WTC11 (cell line): ENCODE measurements at regions not wholly inside any gene's neighbourhood (a gene's known extent, or its start where the extent isn't known, plus 50 kb on each side); places are given as distances from the start of the nearest gene placed in this dataset.

Experiments
- ATAC-seq: fragments of 200-7000 bp; cut with Tn5 transposase; 2 replicates; pipeline ENCODE4 v1.10.0; 2021; ENCODE audit warnings: mild to moderate bottlenecking, moderate library complexity
- CTCF ChIA-PET: fragments of 300-600 bp; sonication (Branson Sonifier 250); formaldehyde crosslinking; loops from one replicate; lab custom pipeline; 2021; ENCODE audit warnings: antibody characterized with exemption; lab: Charles Lee
- POLR2A ChIA-PET: fragments of 350-600 bp; sonication (Branson Sonifier 250); formaldehyde crosslinking; loops from one replicate; lab custom pipeline; 2021; ENCODE audit warnings: antibody characterized with exemption; lab: Charles Lee
- DNase-seq: peaks from one replicate; pipeline ENCODE4 v3.0.0; 2021; ENCODE audit warnings: low spot score
- H3K27ac Mint-ChIP-seq: 2 replicates; pipeline ENCODE4 v1.8.0; 2021; ENCODE audit warnings: mixed read lengths
- H3K27me3 Mint-ChIP-seq: 2 replicates; pipeline ENCODE4 v1.8.0; 2021; ENCODE audit warnings: low read depth, mild to moderate bottlenecking, moderate library complexity, mixed read lengths
- H3K36me3 Mint-ChIP-seq: 2 replicates; pipeline ENCODE4 v1.8.0; 2021; ENCODE audit warnings: mixed read lengths
- H3K4me1 Mint-ChIP-seq: 2 replicates; pipeline ENCODE4 v1.8.0; 2022; ENCODE audit warnings: mixed read lengths
- H3K4me3 Mint-ChIP-seq: 2 replicates; pipeline ENCODE4 v1.8.0; 2021; ENCODE audit warnings: mild to moderate bottlenecking, moderate library complexity, mixed read lengths
- H3K9me3 Mint-ChIP-seq: 2 replicates; pipeline ENCODE4 v1.8.0; 2021; ENCODE audit warnings: mixed read lengths
- CBFB ChIP-seq: sonication (generic); formaldehyde crosslinking; IDR thresholded peaks from 2 replicates; pipeline ENCODE4 v1.8.1; 2022; ENCODE audit warnings: mild to moderate bottlenecking, low read depth, missing genetic modification reagents
- CREB1 ChIP-seq: sonication (generic); formaldehyde crosslinking; IDR thresholded peaks from 2 replicates; pipeline ENCODE4 v1.8.0; 2023; ENCODE audit warnings: mild to moderate bottlenecking, missing genetic modification reagents
- FOXP1 ChIP-seq: sonication (generic); formaldehyde crosslinking; IDR thresholded peaks from 2 replicates; pipeline ENCODE4 v1.8.0; 2022; ENCODE audit warnings: missing genetic modification reagents, mild to moderate bottlenecking, moderate library complexity, borderline replicate concordance
- MYBL2 ChIP-seq: sonication (generic); formaldehyde crosslinking; IDR thresholded peaks from 2 replicates; pipeline ENCODE4 v1.8.1; 2023; ENCODE audit warnings: mild to moderate bottlenecking, moderate library complexity, missing genetic modification reagents
- NFE2L1 ChIP-seq: sonication (generic); formaldehyde crosslinking; IDR thresholded peaks from 2 replicates; pipeline ENCODE4 v1.8.1; 2023; ENCODE audit warnings: missing genetic modification reagents
- NFYB ChIP-seq: sonication (generic); formaldehyde crosslinking; conservative IDR thresholded peaks from 2 replicates; pipeline ENCODE4 v1.8.0; 2022; ENCODE audit warnings: low read depth, missing genetic modification reagents
- NR1H2 ChIP-seq: sonication (generic); formaldehyde crosslinking; IDR thresholded peaks from 2 replicates; pipeline ENCODE4 v1.9.0; 2021; ENCODE audit warnings: mild to moderate bottlenecking, moderate library complexity, missing genetic modification reagents
- NR2C2 ChIP-seq: sonication (generic); formaldehyde crosslinking; IDR thresholded peaks from 2 replicates; pipeline ENCODE4 v1.8.0; 2022; ENCODE audit warnings: mild to moderate bottlenecking, missing genetic modification reagents
- OVOL2 ChIP-seq: fragments of 250-450 bp; sonication (Bioruptor Pico); IDR thresholded peaks from 2 replicates; pipeline ENCODE4 v1.9.0; 2021; ENCODE audit warnings: mild to moderate bottlenecking, borderline replicate concordance
- SMAD3 ChIP-seq: sonication (generic); formaldehyde crosslinking; IDR thresholded peaks from 2 replicates; pipeline ENCODE4 v1.8.0; 2022; ENCODE audit warnings: missing genetic modification reagents, mild to moderate bottlenecking, borderline replicate concordance
- SMAD4 ChIP-seq: sonication (generic); formaldehyde crosslinking; IDR thresholded peaks from 2 replicates; pipeline ENCODE4 v1.8.0; 2022; ENCODE audit warnings: mild to moderate bottlenecking, missing genetic modification reagents
- SOX15 ChIP-seq: fragments of 250-450 bp; sonication (Bioruptor Pico); IDR thresholded peaks from 2 replicates; pipeline ENCODE4 v1.9.0; 2021; ENCODE audit warnings: mild to moderate bottlenecking
- TEAD1 ChIP-seq: sonication (generic); formaldehyde crosslinking; IDR thresholded peaks from 2 replicates; pipeline ENCODE4 v1.8.0; 2022; ENCODE audit warnings: mild to moderate bottlenecking, missing genetic modification reagents
- TF ChIP-seq, protein P1 (sequence below): sonication (generic); formaldehyde crosslinking; IDR thresholded peaks from 2 replicates; pipeline ENCODE4 v1.8.0; 2022; ENCODE audit warnings: mild to moderate bottlenecking, missing genetic modification reagents
- TF ChIP-seq, protein P2 (sequence below): fragments of 250-450 bp; sonication (Bioruptor Pico); IDR thresholded peaks from 2 replicates; pipeline ENCODE4 v1.9.0; 2021; ENCODE audit warnings: mild to moderate bottlenecking
- TF ChIP-seq, protein P3 (sequence below): sonication (generic); formaldehyde crosslinking; IDR thresholded peaks from 2 replicates; pipeline ENCODE4 v1.8.1; 2022; ENCODE audit warnings: low read depth, mild to moderate bottlenecking, moderate library complexity, missing genetic modification reagents, borderline replicate concordance
- TF ChIP-seq, protein P4 (sequence below): fragments of 250-450 bp; sonication (Bioruptor Pico); IDR thresholded peaks from 2 replicates; pipeline ENCODE4 v1.9.0; 2021; ENCODE audit warnings: mild to moderate bottlenecking, borderline replicate concordance

DNA sequence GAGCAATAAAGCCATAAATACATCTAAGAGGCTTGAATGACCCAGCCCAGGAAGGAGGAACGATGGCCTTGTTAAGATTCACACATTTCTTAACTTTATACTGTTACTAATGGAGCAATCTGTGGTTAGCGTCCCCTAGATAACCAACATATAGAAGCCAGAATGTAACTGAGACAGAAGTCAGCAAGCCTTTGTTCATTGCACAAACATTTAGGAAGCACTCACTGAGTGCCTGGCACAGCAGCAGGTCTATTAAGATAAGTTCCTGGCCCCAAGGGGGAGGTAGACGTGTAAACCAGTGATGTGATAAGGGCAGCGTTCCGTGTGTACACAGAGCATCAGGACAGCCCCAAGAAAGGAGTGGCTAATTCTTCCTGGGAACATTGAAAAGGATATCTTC, 63.6 kb upstream of the ATL2 start:
- DNase-seq (no peak), ATAC-seq (no peak)
- H3K27me3 Mint-ChIP-seq: peaks cover 15% of the 10 kb centered on the region
- no peak overlapping the region for H3K4me3 Mint-ChIP-seq
- H3K36me3 Mint-ChIP-seq: no peaks in the 10 kb centered on the region
- H3K4me1 Mint-ChIP-seq: peaks cover 49% of the 10 kb centered on the region
- TF ChIP-seq CREB1: no peak
- no peak for TF ChIP-seq NR1H2 (CRISPR knock-in tag)
- ChIA-PET POLR2A (no interaction called here), CTCF (no interaction called here)
- no peaks in the 10 kb centered on the region for H3K9me3 Mint-ChIP-seq
- no peak overlapping the region for H3K27ac Mint-ChIP-seq

DNA sequence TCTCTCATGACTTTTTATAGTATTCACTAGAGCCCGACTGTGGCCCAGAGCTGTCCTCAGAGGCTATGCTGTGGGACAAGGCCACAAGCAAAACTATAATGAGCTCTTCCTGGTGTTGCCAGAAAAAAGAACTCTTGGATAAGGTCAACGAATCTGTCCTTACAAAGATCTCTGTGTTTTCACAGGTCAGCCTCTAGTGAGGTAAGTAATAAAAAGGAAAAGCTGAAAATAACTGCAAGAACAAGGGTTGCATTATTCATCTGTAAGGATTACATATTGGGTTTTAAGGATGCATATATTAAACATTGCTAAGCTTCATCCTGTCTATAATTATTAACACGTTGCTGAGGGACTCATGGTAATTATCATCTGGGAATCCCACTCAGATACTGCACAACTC, 62.8 kb upstream of the ATL2 start:
- ATAC-seq (no peak), DNase-seq (no peak)
- ChIA-PET POLR2A (no interaction called here), CTCF (interaction anchor here (1.1 kb wide), 1 partner anchor 26 kb away, joined by 3 read pairs; no protein-coding TSS in a partner anchor)
- no peaks in the 10 kb centered on the region for H3K36me3 Mint-ChIP-seq
- TF ChIP-seq NFE2L1 (CRISPR knock-in tag): no peak
- no peak overlapping the region for H3K27ac Mint-ChIP-seq
- no peaks in the 10 kb centered on the region for H3K9me3 Mint-ChIP-seq
- H3K27me3 Mint-ChIP-seq: peaks cover 16% of the 10 kb centered on the region
- no peak overlapping the region for H3K4me3 Mint-ChIP-seq
- peaks cover 49% of the 10 kb centered on the region for H3K4me1 Mint-ChIP-seq

DNA sequence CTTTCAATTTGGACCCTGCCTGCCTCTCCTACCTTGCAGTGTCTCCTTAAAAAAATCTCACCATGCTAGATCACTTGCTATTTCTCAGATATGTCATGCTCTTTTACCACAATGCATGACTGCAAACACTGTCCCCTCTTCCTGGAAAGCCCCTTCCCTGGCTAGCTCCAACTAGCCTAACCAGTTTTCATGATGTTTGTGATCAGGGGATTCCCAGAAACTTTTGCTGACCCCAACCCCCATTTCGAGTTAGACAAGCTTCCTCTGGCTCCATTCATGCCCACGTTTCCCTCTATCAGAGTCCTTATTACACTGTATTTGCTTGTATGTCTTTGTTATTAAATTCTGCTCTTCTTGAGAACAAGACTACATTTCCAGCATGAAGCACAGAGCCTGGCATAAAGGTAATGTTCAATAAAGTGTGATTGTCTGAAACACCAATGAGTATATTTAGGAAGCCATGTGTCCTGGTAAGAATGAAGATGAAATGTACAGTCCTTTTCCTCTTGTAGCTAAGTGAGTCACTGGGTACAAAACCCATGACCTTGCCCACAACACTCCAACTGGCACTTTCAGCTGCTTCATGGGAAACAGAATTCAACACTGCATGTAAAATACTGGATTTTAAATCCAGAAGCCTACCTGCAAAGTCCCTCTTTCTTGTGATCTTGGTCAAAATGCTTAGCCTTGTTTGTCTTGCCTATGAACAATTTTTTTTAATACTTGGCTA, 62.0 kb upstream of the ATL2 start:
- Mint-ChIP-seq H3K27ac (no peak overlapping the region), H3K4me1 (peaks cover 42% of the 10 kb centered on the region)
- CTCF ChIA-PET: interaction anchor here (1.1 kb wide), 1 partner anchor 27 kb away, joined by 3 read pairs; no protein-coding TSS in a partner anchor

DNA sequence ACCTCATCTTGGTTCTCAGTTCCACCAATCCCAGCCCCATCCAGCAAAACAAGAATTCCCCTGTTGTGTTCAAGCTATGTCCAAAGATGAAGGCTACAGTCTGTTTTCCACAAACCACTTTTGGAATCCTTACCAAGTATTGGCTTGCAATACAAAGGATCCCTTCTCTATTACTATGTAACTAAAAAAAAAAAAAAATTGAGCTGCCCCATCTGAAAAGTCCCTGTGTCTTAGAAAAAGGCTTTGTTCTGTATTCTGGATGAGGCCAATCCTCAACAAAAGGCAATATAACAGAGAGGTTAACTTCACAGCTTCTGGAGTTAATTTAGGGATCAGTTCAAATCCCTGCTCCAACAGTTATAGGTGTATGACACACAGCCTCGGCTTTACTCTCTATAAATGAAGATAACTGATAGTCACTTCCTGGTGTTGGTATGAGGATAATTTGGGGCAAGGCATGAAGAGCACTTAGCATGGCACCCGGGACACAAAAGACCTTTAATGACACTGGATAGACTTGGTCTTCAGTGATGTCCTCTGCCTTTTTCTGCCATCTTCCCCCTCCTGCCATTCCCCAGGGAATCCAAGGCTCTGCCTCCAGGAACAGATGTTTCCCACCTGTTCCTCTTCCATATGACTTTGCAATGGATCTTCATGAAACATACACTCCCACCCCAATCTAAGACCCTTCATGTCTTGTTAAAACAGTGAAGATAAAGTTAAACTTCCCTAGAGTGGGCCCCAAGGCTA, 61.2 kb upstream of the ATL2 start:
- Mint-ChIP-seq H3K27me3 (peaks cover 25% of the 10 kb centered on the region), H3K27ac (no peak overlapping the region), H3K4me3 (no peak overlapping the region), H3K4me1 (peaks cover 36% of the 10 kb centered on the region), H3K36me3 (0 out of 2 replicates have a peak, but pooled peaks cover 4% of the 10 kb centered on the region), H3K9me3 (peaks cover 9% of the 10 kb centered on the region)
- POLR2A ChIA-PET: interaction anchor here (0.7 kb wide), 1 partner anchor 855 kb away, joined by 5 read pairs; no protein-coding TSS in a partner anchor
- CTCF ChIA-PET: no interaction called here
- DNase-seq (no peak), ATAC-seq (no peak)
- TF ChIP-seq, protein P1, sequence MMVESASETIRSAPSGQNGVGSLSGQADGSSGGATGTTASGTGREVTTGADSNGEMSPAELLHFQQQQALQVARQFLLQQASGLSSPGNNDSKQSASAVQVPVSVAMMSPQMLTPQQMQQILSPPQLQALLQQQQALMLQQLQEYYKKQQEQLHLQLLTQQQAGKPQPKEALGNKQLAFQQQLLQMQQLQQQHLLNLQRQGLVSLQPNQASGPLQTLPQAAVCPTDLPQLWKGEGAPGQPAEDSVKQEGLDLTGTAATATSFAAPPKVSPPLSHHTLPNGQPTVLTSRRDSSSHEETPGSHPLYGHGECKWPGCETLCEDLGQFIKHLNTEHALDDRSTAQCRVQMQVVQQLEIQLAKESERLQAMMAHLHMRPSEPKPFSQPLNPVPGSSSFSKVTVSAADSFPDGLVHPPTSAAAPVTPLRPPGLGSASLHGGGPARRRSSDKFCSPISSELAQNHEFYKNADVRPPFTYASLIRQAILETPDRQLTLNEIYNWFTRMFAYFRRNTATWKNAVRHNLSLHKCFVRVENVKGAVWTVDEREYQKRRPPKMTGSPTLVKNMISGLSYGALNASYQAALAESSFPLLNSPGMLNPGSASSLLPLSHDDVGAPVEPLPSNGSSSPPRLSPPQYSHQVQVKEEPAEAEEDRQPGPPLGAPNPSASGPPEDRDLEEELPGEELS (CRISPR knock-in tag): no peak
- TF ChIP-seq, protein P2, sequence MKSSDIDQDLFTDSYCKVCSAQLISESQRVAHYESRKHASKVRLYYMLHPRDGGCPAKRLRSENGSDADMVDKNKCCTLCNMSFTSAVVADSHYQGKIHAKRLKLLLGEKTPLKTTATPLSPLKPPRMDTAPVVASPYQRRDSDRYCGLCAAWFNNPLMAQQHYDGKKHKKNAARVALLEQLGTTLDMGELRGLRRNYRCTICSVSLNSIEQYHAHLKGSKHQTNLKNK (CRISPR knock-in tag): no peak
- TF ChIP-seq MYBL2 (CRISPR knock-in tag) (no peak), CREB1 (no peak), TEAD1 (CRISPR knock-in tag) (no peak), SMAD3 (CRISPR knock-in tag) (no peak), OVOL2 (no peak), SOX15 (CRISPR knock-in tag) (no peak), FOXP1 (CRISPR knock-in tag) (no peak), CBFB (CRISPR knock-in tag) (no peak), SMAD4 (CRISPR knock-in tag) (no peak), NR2C2 (CRISPR knock-in tag) (no peak), NFYB (CRISPR knock-in tag) (no peak)
- TF ChIP-seq, protein P3, sequence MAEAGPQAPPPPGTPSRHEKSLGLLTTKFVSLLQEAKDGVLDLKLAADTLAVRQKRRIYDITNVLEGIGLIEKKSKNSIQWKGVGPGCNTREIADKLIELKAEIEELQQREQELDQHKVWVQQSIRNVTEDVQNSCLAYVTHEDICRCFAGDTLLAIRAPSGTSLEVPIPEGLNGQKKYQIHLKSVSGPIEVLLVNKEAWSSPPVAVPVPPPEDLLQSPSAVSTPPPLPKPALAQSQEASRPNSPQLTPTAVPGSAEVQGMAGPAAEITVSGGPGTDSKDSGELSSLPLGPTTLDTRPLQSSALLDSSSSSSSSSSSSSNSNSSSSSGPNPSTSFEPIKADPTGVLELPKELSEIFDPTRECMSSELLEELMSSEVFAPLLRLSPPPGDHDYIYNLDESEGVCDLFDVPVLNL (CRISPR knock-in tag): no peak
- TF ChIP-seq, protein P4, sequence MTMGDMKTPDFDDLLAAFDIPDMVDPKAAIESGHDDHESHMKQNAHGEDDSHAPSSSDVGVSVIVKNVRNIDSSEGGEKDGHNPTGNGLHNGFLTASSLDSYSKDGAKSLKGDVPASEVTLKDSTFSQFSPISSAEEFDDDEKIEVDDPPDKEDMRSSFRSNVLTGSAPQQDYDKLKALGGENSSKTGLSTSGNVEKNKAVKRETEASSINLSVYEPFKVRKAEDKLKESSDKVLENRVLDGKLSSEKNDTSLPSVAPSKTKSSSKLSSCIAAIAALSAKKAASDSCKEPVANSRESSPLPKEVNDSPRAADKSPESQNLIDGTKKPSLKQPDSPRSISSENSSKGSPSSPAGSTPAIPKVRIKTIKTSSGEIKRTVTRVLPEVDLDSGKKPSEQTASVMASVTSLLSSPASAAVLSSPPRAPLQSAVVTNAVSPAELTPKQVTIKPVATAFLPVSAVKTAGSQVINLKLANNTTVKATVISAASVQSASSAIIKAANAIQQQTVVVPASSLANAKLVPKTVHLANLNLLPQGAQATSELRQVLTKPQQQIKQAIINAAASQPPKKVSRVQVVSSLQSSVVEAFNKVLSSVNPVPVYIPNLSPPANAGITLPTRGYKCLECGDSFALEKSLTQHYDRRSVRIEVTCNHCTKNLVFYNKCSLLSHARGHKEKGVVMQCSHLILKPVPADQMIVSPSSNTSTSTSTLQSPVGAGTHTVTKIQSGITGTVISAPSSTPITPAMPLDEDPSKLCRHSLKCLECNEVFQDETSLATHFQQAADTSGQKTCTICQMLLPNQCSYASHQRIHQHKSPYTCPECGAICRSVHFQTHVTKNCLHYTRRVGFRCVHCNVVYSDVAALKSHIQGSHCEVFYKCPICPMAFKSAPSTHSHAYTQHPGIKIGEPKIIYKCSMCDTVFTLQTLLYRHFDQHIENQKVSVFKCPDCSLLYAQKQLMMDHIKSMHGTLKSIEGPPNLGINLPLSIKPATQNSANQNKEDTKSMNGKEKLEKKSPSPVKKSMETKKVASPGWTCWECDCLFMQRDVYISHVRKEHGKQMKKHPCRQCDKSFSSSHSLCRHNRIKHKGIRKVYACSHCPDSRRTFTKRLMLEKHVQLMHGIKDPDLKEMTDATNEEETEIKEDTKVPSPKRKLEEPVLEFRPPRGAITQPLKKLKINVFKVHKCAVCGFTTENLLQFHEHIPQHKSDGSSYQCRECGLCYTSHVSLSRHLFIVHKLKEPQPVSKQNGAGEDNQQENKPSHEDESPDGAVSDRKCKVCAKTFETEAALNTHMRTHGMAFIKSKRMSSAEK: no peak

More for the DNA sequence above, 62.0 kb upstream of the ATL2 start:
- peaks cover 21% of the 10 kb centered on the region for H3K27me3 Mint-ChIP-seq
- POLR2A ChIA-PET: no interaction called here
- TF ChIP-seq, protein P2 (CRISPR knock-in tag): no peak
- H3K9me3 Mint-ChIP-seq: peaks cover 8% of the 10 kb centered on the region
- H3K36me3 Mint-ChIP-seq: 0 out of 2 replicates have a peak, but pooled peaks cover 4% of the 10 kb centered on the region
- no peak for ATAC-seq
- no peak overlapping the region for H3K4me3 Mint-ChIP-seq
- DNase-seq: no peak
